GM18498 (cell line): ENCODE measurements at regions not wholly inside any gene's neighbourhood (a gene's known extent, or its start where the extent isn't known, plus 50 kb on each side); places are given as distances from the start of the nearest gene placed in this dataset.
"Not testable (repeated sequence)": the region's sequence is repeated elsewhere in the genome, so short reads cannot be mapped to it uniquely, and the experiment has no call there.

ENCODE experiments used
- ATAC-seq: cut with Tn5 transposase; IDR thresholded peaks from one replicate; pipeline ENCODE4 v1.9.1; 2021; ENCODE audit warnings: mild to moderate bottlenecking, moderate library complexity; ENCODE audit not compliant: unreplicated experiment

- ATAC-seq: no peak
Measured at GRCh38 chr4:109378511-109378910, 55.1 kb upstream of the SEC24B start.

- no peak for ATAC-seq
Measured at GRCh38 chr4:109378076-109378475, 55.5 kb upstream of the SEC24B start.

GRCh38 chr4:109375778-109376414, 57.7 kb upstream of the SEC24B start:
- no peak for ATAC-seq

GRCh38 chr4:109368661-109369060, 65.0 kb upstream of the SEC24B start:
- ATAC-seq: no peak

GRCh38 chr4:109365939-109366338, 63.5 kb upstream of the COL25A1 start:
- ATAC-seq: no peak

- ATAC-seq: not testable (repeated sequence)
Measured at GRCh38 chr4:109365297-109365696, 62.8 kb upstream of the COL25A1 start.

GRCh38 chr4:109359040-109359646, 56.7 kb upstream of the COL25A1 start:
- ATAC-seq: peak; percentile 61

GRCh38 chr4:109355835-109356234, 53.4 kb upstream of the COL25A1 start:
- no peak for ATAC-seq

GRCh38 chr4:109352941-109353340, 50.5 kb upstream of the COL25A1 start:
- ATAC-seq: no peak
